ENCODE measurements at regions not wholly inside any gene's neighbourhood (a gene's known extent, or its start where the extent isn't known, plus 50 kb on each side); places are given as distances from the start of the nearest gene placed in this dataset.
"Not testable (repeated sequence)": the region's sequence is repeated elsewhere in the genome, so short reads cannot be mapped to it uniquely, and the experiment has no call there.

DNA sequence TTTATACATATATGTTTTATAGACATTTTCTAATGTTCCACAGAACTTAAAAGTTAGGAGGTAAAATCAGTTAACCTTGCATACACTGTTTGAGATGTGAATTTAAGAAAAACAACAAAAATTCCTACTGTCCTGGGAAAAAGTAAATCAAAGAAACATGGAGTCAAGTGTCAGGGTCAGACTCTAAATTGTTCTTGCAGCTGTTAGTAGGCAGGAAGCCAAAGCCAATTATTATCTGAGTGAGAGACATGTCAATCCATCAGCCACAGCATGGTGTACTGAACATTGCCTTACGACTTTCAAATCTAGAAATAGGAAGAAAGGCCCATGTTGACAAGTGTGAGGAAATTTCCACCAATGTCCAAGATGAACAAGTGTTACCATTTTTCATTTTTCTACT is 461.2 kb upstream of the MBL2 start:
- WGBS, 2 experiments (ENCODE audit: insufficient coverage in 2 of 2): 60 to 100% methylated on average over 1 of the region's 1 CpG
- Histone ChIP-seq H3K4me1 (ENCODE audit: control insufficient read depth, insufficient read depth, low read length, poor library complexity, severe bottlenecking) (no peaks in the 10 kb centered on the region), H3K4me3 (ENCODE audit: extremely low read depth, insufficient read depth, low read length, poor library complexity, severe bottlenecking) (no peak overlapping the region)

DNA sequence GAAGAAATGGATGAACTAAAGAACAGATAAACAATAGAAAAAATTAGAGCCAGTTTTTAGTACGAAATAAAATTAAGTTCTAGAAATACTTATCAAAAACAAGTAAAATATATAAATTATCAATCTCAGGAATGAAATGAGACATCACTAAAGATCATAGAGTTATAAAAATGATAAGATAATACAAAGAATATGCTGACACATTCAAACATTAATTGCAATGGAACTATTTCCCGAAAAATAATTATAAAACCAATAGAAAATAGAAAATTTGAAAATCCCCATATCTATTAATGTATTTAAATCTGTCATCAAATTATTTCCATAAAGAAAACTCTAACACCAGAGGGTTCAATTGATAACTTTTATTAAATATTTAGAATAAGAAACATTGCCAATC is 458.1 kb upstream of the MBL2 start:
- Histone ChIP-seq H3K4me3 (ENCODE audit: extremely low read depth, insufficient read depth, low read length, poor library complexity, severe bottlenecking) (no peak overlapping the region), H3K4me1 (ENCODE audit: control insufficient read depth, insufficient read depth, low read length, poor library complexity, severe bottlenecking) (no peaks in the 10 kb centered on the region), H3K9me3 (ENCODE audit: control insufficient read depth, low read length) (no peaks in the 10 kb centered on the region), H3K27ac (ENCODE audit: low read depth, low read length, severe bottlenecking) (no peak overlapping the region), H3K36me3 (ENCODE audit: control insufficient read depth, insufficient read depth, low read length) (no peaks in the 10 kb centered on the region)
- WGBS, 2 experiments (ENCODE audit: insufficient coverage in 2 of 2): no CpG with 5 or more reads among the region's 2 CpGs

More for the DNA sequence above, 461.2 kb upstream of the MBL2 start:
- Histone ChIP-seq H3K36me3 (ENCODE audit: control insufficient read depth, insufficient read depth, low read length) (no peaks in the 10 kb centered on the region), H3K9me3 (ENCODE audit: control insufficient read depth, low read length) (no peaks in the 10 kb centered on the region), H3K27ac (ENCODE audit: low read depth, low read length, severe bottlenecking) (no peak overlapping the region)

DNA sequence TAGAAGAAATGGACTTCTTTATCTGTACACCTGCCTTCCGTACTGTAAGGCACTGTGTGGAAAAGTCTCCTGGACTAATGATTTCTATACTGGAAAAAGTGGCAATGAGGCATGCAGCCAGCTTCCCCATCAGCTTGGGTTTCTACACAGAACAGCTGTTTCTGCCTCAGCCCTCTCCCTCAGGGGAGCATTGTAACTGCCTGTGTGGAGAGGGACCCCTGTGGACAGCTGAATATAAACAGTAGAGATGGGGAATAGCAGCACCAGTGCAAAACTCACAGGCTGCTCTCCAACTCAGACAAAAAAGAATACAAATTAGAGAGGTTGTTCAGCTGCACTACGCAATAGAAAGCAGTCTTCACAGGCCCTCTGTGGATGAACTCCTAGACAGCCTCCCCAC is 451.3 kb upstream of the MBL2 start:
- WGBS, 2 experiments (ENCODE audit: insufficient coverage in 2 of 2): 70 to 88% methylated on average over 1 to 2 of the region's 2 CpGs
- Histone ChIP-seq H3K36me3 (ENCODE audit: control insufficient read depth, insufficient read depth, low read length) (no peaks in the 10 kb centered on the region), H3K4me3 (ENCODE audit: extremely low read depth, insufficient read depth, low read length, poor library complexity, severe bottlenecking) (no peak overlapping the region), H3K4me1 (ENCODE audit: control insufficient read depth, insufficient read depth, low read length, poor library complexity, severe bottlenecking) (no peaks in the 10 kb centered on the region), H3K9me3 (ENCODE audit: control insufficient read depth, low read length) (no peaks in the 10 kb centered on the region), H3K27ac (ENCODE audit: low read depth, low read length, severe bottlenecking) (no peak overlapping the region)

DNA sequence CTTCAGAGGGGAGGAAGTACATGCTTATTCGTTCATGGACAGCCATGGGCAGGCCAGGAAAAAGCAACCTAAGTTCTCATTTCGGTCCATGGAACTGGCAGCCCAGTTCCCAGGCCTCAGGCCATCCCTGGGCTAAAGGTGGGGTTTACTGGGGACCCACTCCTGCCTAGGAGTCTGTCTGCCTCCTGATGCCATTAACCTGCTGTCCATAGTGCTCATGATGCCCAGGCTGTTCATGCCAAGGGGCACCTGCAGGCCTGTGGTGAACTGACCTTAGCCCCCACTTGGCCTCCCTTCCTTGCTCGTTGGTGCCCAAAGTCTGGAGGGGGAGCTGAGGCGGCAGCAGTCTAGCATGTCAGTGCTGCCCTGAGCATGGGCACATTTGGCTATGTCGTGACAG is 450.2 kb upstream of the MBL2 start:
- Histone ChIP-seq H3K9me3 (ENCODE audit: control insufficient read depth, low read length) (no peaks in the 10 kb centered on the region), H3K4me3 (ENCODE audit: extremely low read depth, insufficient read depth, low read length, poor library complexity, severe bottlenecking) (no peak overlapping the region), H3K36me3 (ENCODE audit: control insufficient read depth, insufficient read depth, low read length) (no peaks in the 10 kb centered on the region), H3K27ac (ENCODE audit: low read depth, low read length, severe bottlenecking) (no peak overlapping the region), H3K4me1 (ENCODE audit: control insufficient read depth, insufficient read depth, low read length, poor library complexity, severe bottlenecking) (no peaks in the 10 kb centered on the region)
- WGBS, 2 experiments (ENCODE audit: insufficient coverage in 2 of 2): 78 to 96% methylated on average over 4 of the region's 5 CpGs

DNA sequence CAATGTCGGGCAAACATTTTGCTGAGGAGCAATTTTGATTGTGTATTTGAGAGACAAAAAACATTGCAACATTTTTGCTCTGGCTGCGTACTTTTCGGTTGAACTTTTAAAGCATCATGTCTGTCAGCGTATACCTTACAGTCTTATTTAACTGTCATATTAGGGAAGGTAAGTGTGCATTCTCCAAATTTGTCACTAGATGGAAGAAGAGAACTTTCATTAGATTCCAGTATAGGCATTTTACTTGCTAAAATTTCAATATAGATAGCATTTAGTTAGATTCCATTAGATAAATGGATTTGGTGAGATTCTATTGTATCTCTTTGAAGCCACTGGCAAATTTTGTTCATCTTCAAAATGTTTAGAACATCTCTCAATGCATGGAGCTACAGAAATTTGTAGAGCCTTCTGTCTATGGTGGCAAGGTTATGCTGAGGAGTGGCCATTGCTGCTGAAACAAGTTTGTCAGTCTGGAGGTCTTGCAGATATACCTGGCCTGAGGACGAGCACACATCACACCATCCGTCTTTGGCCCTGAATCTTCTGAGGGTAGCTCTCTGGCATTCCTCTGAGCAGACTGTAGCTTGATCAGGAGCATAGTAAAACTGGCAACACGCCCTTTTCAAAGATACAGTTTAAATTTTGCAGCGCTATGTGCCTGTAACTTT is 437.5 kb upstream of the MBL2 start:
- H3K36me3 ChIP-seq (ENCODE audit: control insufficient read depth, insufficient read depth, low read length): no peaks in the 10 kb centered on the region
- H3K4me3 ChIP-seq (ENCODE audit: extremely low read depth, insufficient read depth, low read length, poor library complexity, severe bottlenecking): no peak overlapping the region
- H3K9me3 ChIP-seq (ENCODE audit: control insufficient read depth, low read length): no peaks in the 10 kb centered on the region
- WGBS, 2 experiments (ENCODE audit: insufficient coverage in 2 of 2): 8 to 57% methylated on average over 2 to 4 of the region's 8 CpGs
- H3K4me1 ChIP-seq (ENCODE audit: control insufficient read depth, insufficient read depth, low read length, poor library complexity, severe bottlenecking): no peaks in the 10 kb centered on the region
- H3K27ac ChIP-seq (ENCODE audit: low read depth, low read length, severe bottlenecking): no peak overlapping the region

DNA sequence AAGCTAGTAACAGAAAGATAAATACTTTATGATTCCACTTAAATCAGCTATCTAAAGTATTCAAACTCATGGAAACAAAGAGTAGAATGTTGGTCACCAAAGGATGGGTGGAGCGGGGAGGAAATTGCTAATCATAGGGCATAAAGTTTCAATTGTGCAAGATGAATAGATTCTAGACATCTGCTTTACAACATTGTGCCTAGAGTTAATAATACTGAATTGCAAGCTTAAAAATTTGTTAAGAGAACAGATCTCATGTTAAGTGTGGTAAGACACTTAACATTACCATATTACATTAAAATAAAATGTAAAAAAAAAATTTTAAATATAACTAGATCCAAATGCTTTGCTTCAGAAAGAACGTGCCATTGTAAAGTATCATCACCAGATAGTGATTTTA is 411.1 kb upstream of the MBL2 start:
- peaks cover 11% of the 10 kb centered on the region for H3K9me3 ChIP-seq (ENCODE audit: control insufficient read depth, low read length)
- H3K27ac ChIP-seq (ENCODE audit: low read depth, low read length, severe bottlenecking): no peak overlapping the region
- no peaks in the 10 kb centered on the region for H3K4me1 ChIP-seq (ENCODE audit: control insufficient read depth, insufficient read depth, low read length, poor library complexity, severe bottlenecking)
- H3K36me3 ChIP-seq (ENCODE audit: control insufficient read depth, insufficient read depth, low read length): no peaks in the 10 kb centered on the region
- no peak overlapping the region for H3K4me3 ChIP-seq (ENCODE audit: extremely low read depth, insufficient read depth, low read length, poor library complexity, severe bottlenecking)
- WGBS, 2 experiments (ENCODE audit: insufficient coverage in 2 of 2): no CpG with 5 or more reads among the region's 2 CpGs

DNA sequence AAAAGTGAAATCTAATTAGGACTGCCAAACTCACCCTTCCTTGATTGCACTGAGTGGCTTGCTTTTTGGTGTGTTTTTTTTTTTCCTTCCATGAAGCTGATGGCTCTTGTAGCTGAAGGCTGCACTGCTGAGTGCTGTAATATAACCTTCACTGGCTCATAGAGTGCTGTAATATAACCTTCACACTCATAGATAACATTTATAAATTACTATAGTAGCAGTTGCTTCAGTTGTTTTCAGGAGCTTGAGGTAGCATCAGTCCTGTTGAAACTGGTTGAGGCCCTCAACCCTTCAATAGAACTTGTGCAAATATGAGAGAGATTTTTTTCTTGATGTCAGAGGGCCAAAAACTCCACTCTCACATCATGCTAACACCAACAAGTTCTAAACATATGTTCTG is 404.9 kb upstream of the MBL2 start:
- no peak overlapping the region for H3K27ac ChIP-seq (ENCODE audit: low read depth, low read length, severe bottlenecking)
- no peak overlapping the region for H3K4me3 ChIP-seq (ENCODE audit: extremely low read depth, insufficient read depth, low read length, poor library complexity, severe bottlenecking)
- no peaks in the 10 kb centered on the region for H3K4me1 ChIP-seq (ENCODE audit: control insufficient read depth, insufficient read depth, low read length, poor library complexity, severe bottlenecking)

DNA sequence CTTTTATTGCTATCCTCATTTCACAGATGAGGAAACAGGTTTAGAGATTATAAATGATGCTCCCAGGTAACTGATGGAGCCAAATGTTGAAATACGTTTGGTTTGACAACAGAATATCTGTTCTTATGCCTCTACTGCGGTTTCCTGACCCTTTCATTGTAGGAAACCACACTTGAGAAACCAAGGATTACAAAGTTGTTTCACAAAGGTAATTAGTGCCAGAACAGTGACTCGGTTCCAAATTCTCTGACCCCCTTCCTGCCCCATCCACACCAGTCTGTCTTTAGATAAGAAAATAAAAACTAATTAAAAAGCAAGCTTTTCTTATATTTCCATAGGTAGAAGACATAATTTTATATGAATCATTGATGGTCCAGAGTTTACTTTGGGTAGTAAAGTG is 393.7 kb upstream of the MBL2 start:
- Histone ChIP-seq H3K4me1 (ENCODE audit: control insufficient read depth, insufficient read depth, low read length, poor library complexity, severe bottlenecking) (no peaks in the 10 kb centered on the region), H3K4me3 (ENCODE audit: extremely low read depth, insufficient read depth, low read length, poor library complexity, severe bottlenecking) (no peak overlapping the region), H3K27ac (ENCODE audit: low read depth, low read length, severe bottlenecking) (no peak overlapping the region), H3K36me3 (ENCODE audit: control insufficient read depth, insufficient read depth, low read length) (no peaks in the 10 kb centered on the region), H3K9me3 (ENCODE audit: control insufficient read depth, low read length) (no peaks in the 10 kb centered on the region)
- WGBS, 2 experiments (ENCODE audit: insufficient coverage in 2 of 2): 75% methylated on average over 2 of the region's 3 CpGs; no CpG with 5 or more reads in 1 of the 2 experiments

More for the DNA sequence above, 404.9 kb upstream of the MBL2 start:
- Histone ChIP-seq H3K9me3 (ENCODE audit: control insufficient read depth, low read length) (no peaks in the 10 kb centered on the region), H3K36me3 (ENCODE audit: control insufficient read depth, insufficient read depth, low read length) (no peaks in the 10 kb centered on the region)

DNA sequence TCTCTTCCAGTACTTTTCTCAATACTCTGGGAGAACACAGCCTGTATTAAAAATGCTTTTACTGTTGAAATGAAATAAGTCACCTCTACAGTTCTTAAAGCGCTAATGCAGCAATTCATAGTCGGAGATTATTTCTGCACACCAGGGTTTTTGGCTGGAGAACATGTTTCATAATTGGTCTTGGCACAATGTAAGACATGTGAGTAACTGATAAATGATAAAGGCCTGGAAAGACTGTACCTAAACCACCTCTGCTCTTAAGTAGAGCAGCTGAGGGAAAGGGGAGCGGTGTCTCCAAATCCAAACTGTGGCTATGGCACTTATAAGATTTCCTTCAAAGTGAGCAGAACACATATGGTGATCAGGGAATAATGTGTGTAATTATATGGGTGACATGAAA is 390.3 kb upstream of the MBL2 start:
- Histone ChIP-seq H3K36me3 (ENCODE audit: control insufficient read depth, insufficient read depth, low read length) (no peaks in the 10 kb centered on the region), H3K9me3 (ENCODE audit: control insufficient read depth, low read length) (no peaks in the 10 kb centered on the region), H3K4me3 (ENCODE audit: extremely low read depth, insufficient read depth, low read length, poor library complexity, severe bottlenecking) (no peak overlapping the region), H3K4me1 (ENCODE audit: control insufficient read depth, insufficient read depth, low read length, poor library complexity, severe bottlenecking) (no peaks in the 10 kb centered on the region), H3K27ac (ENCODE audit: low read depth, low read length, severe bottlenecking) (no peak overlapping the region)
- 94% methylated on average over 3 of the region's 3 CpGs; no CpG with 5 or more reads in 1 of the 2 experiments for WGBS, 2 experiments (ENCODE audit: insufficient coverage in 2 of 2)

DNA sequence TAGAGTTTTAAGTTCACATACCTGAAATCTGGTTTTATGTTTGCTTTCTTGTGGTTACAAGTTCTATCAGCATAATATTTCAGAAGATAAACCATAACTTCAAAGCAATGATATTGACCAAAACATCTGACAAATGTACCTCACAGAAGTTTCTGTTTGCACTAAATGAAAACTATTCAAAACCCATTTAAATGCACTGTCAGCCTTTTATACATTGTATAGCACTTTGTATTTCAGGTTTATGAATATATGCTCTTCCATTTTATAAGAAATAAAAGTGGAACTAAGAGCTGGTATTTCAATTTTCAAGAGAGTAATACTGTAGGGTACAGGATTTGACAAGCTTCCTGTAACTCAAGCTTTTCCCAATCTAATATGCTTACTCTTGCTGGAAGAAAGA is 388.6 kb upstream of the MBL2 start:
- no peak overlapping the region for H3K27ac ChIP-seq (ENCODE audit: low read depth, low read length, severe bottlenecking)
- H3K4me3 ChIP-seq (ENCODE audit: extremely low read depth, insufficient read depth, low read length, poor library complexity, severe bottlenecking): no peak overlapping the region
- no peaks in the 10 kb centered on the region for H3K4me1 ChIP-seq (ENCODE audit: control insufficient read depth, insufficient read depth, low read length, poor library complexity, severe bottlenecking)
- no peaks in the 10 kb centered on the region for H3K36me3 ChIP-seq (ENCODE audit: control insufficient read depth, insufficient read depth, low read length)
- no peaks in the 10 kb centered on the region for H3K9me3 ChIP-seq (ENCODE audit: control insufficient read depth, low read length)

DNA sequence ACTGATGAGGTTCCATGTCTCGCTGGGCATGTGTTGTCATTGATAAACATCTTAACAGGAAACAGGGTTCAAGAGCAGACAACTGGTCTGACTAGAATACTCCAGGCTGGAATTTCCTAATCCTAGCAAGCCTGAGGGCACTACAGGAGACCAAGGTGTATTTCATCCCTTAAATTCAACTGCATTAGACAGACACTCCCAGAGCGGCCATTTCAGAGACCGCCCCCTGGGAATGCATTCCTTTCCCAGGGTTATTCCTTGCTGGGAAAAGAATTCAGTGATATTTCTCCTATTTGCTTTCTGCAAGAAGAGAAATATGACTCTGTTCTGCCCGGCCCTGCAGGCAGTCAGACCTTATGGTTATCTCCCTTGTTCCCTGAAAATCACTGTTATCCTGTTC is 383.1 kb upstream of the MBL2 start:
- H3K36me3 ChIP-seq (ENCODE audit: control insufficient read depth, insufficient read depth, low read length); H3K4me3 ChIP-seq (ENCODE audit: extremely low read depth, insufficient read depth, low read length, poor library complexity, severe bottlenecking); H3K4me1 ChIP-seq (ENCODE audit: control insufficient read depth, insufficient read depth, low read length, poor library complexity, severe bottlenecking); H3K27ac ChIP-seq (ENCODE audit: low read depth, low read length, severe bottlenecking); H3K9me3 ChIP-seq (ENCODE audit: control insufficient read depth, low read length): not testable (repeated sequence)
- 93 to 100% methylated on average over 1 of the region's 4 CpGs for WGBS, 2 experiments (ENCODE audit: insufficient coverage in 2 of 2)
